HepG2 (cell line): ENCODE measurements at regions not wholly inside any gene's neighbourhood (a gene's known extent, or its start where the extent isn't known, plus 50 kb on each side); places are given as distances from the start of the nearest gene placed in this dataset.

Experiments used
- GPN1 ChIP-seq: sonication (generic); formaldehyde crosslinking; IDR thresholded peaks from 2 replicates; pipeline ENCODE4 v1.5.1; 2020; ENCODE audit warnings: missing genetic modification reagents, borderline replicate concordance
- JUN ChIP-seq: sonication (generic); formaldehyde crosslinking; IDR thresholded peaks from 2 replicates; pipeline ENCODE4 v1.4.0; 2020; ENCODE audit warnings: mild to moderate bottlenecking, missing genetic modification reagents
- JUNB ChIP-seq: sonication (generic); formaldehyde crosslinking; IDR thresholded peaks from 2 replicates; pipeline ENCODE4 v1.8.0; 2022; ENCODE audit warnings: missing genetic modification reagents, mild to moderate bottlenecking, borderline replicate concordance
- MYC ChIP-seq: sonication (generic); formaldehyde crosslinking; IDR thresholded peaks from 2 replicates; pipeline ENCODE4 v1.9.0; 2021; ENCODE audit warnings: missing genetic modification reagents, borderline replicate concordance
- SRSF1 ChIP-seq: fragments of 200-400 bp; formaldehyde crosslinking; optimal IDR thresholded peaks from 2 replicates; pipeline ENCODE3; 2017; ENCODE audit warnings: mild to moderate bottlenecking, low read depth, low read length, moderate library complexity
- SRSF9 ChIP-seq: fragments of 200-400 bp; formaldehyde crosslinking; IDR thresholded peaks from 2 replicates; pipeline ENCODE4 v1.6.1; 2018; ENCODE audit warnings: borderline replicate concordance, mild to moderate bottlenecking, low read depth, low read length; ENCODE audit not compliant: insufficient read depth, poor library complexity, severe bottlenecking
- ZBTB1 ChIP-seq: sonication (generic); formaldehyde crosslinking; IDR thresholded peaks from 2 replicates; pipeline ENCODE4 v1.4.0; 2020; ENCODE audit warnings: missing genetic modification reagents, borderline replicate concordance
- ZKSCAN8 ChIP-seq: IDR thresholded peaks from 2 replicates; pipeline ENCODE4 v1.6.1; 2016; ENCODE audit warnings: borderline replicate concordance, missing genetic modification reagents, missing compliant biosample characterization
- ZNF143 ChIP-seq: sonication (generic); formaldehyde crosslinking; IDR thresholded peaks from 2 replicates; pipeline ENCODE4 v1.4.0; 2020; ENCODE audit warnings: missing genetic modification reagents
- ZNF335 ChIP-seq: sonication (generic); formaldehyde crosslinking; IDR thresholded peaks from 2 replicates; pipeline ENCODE4 v1.4.0; 2020; ENCODE audit warnings: missing genetic modification reagents
- ZNF34 ChIP-seq: sonication (generic); formaldehyde crosslinking; IDR thresholded peaks from 2 replicates; pipeline ENCODE4 v1.4.0; 2020; ENCODE audit warnings: mild to moderate bottlenecking, missing genetic modification reagents, borderline replicate concordance
- ZNF343 ChIP-seq: sonication (generic); formaldehyde crosslinking; IDR thresholded peaks from 2 replicates; pipeline ENCODE4 v1.4.0; 2020; ENCODE audit warnings: mild to moderate bottlenecking, missing genetic modification reagents
- ZSCAN20 ChIP-seq: sonication (generic); formaldehyde crosslinking; IDR thresholded peaks from 2 replicates; pipeline ENCODE4 v1.4.0; 2020; ENCODE audit warnings: missing genetic modification reagents, mild to moderate bottlenecking, borderline replicate concordance
- TF ChIP-seq, protein P1 (sequence below): sonication (generic); formaldehyde crosslinking; IDR thresholded peaks from 2 replicates; pipeline ENCODE4 v1.5.0; 2020; ENCODE audit warnings: missing genetic modification reagents
- TF ChIP-seq, protein P2 (sequence below): sonication (generic); formaldehyde crosslinking; IDR thresholded peaks from 2 replicates; pipeline ENCODE4 v1.8.1; 2023; ENCODE audit warnings: mild to moderate bottlenecking, inconsistent platforms, moderate library complexity, missing genetic modification reagents, borderline replicate concordance
- TF ChIP-seq, protein P3 (sequence below): sonication (generic); formaldehyde crosslinking; IDR thresholded peaks from 2 replicates; pipeline ENCODE4 v1.4.0; 2020; ENCODE audit warnings: mild to moderate bottlenecking, low read depth, missing genetic modification reagents
- TF ChIP-seq, protein P4 (sequence below): sonication (generic); formaldehyde crosslinking; IDR thresholded peaks from 2 replicates; pipeline ENCODE4 v1.8.0; 2022; ENCODE audit warnings: mild to moderate bottlenecking, missing genetic modification reagents, borderline replicate concordance
- TF ChIP-seq, protein P5 (sequence below): sonication (generic); formaldehyde crosslinking; IDR thresholded peaks from 2 replicates; pipeline ENCODE4; 2020; ENCODE audit warnings: missing genetic modification reagents, mild to moderate bottlenecking, borderline replicate concordance

DNA sequence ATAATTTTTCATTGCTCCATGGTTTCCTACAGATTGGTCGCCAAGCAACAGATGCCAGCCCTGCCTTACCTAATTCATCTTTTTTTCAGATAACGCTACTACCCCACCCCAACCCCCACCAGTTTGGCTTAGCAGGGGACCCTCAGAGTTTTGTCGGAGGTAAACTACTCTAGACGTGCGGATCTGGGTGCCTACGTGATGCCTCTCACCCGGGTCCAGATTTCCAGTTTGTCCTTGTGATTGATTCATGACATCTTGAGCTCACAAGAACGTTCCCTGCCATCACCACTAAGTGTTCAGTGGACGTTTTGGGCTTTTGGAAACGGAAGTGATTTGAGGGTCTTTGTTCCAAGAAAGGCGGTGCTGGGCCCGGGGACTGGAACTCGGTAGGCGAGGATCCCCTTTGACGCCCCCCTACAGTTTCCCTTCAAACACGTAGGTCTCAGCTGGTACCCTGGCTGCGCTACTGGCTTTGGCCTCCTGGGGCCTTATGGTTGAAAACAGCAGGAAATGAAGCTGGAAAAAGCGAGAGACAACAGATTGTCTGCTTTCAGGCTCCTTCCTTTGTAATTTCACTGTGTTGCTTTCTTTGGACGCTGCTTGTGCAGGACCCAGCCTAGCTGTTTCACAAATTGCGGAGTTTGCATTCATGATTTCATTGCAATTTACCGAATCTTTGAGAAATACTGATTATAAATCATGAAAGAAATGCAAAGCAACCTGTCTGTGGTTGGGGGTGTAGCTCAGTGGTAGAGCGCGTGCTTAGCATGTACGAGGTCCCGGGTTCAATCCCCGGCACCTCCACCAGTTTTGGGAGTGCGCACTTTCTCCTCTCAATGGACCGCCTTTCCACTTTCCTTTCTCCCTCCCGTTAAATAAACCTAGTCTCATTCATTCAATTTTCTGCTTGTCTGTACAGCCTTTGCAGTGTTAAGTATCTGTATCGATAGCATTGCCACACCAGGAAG, 81.0 kb downstream of the GPX5 start (continued):
- TF ChIP-seq JUN (CRISPR knock-in tag): no peak
- no peak for TF ChIP-seq ZBTB1 (CRISPR knock-in tag)
- TF ChIP-seq SRSF9: no peak
- no peak for TF ChIP-seq GPN1 (CRISPR knock-in tag)
- TF ChIP-seq, protein P1, sequence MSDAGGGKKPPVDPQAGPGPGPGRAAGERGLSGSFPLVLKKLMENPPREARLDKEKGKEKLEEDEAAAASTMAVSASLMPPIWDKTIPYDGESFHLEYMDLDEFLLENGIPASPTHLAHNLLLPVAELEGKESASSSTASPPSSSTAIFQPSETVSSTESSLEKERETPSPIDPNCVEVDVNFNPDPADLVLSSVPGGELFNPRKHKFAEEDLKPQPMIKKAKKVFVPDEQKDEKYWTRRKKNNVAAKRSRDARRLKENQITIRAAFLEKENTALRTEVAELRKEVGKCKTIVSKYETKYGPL (CRISPR knock-in tag): no peak
- no peak for TF ChIP-seq JUNB (CRISPR knock-in tag)
- TF ChIP-seq ZNF335 (CRISPR knock-in tag): no peak; the same call in 1 of the 2 replicates
- TF ChIP-seq ZNF343 (CRISPR knock-in tag): no peak
- TF ChIP-seq ZNF34 (CRISPR knock-in tag): no peak
- no peak for TF ChIP-seq ZNF143
- no peak; the same call in 1 of the 2 replicates for TF ChIP-seq ZSCAN20
- TF ChIP-seq, protein P2, sequence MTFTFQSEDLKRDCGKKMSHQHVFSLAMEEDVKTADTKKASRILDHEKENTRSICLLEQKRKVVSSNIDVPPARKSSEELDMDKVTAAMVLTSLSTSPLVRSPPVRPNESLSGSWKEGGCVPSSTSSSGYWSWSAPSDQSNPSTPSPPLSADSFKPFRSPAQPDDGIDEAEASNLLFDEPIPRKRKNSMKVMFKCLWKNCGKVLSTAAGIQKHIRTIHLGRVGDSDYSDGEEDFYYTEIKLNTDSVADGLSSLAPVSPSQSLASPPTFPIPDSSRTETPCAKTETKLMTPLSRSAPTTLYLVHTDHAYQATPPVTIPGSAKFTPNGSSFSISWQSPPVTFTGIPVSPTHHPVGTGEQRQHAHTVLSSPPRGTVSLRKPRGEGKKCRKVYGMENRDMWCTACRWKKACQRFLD: peak; percentile 78; the same call in 1 of the 2 replicates
- no peak for TF ChIP-seq SRSF1
- TF ChIP-seq, protein P3, sequence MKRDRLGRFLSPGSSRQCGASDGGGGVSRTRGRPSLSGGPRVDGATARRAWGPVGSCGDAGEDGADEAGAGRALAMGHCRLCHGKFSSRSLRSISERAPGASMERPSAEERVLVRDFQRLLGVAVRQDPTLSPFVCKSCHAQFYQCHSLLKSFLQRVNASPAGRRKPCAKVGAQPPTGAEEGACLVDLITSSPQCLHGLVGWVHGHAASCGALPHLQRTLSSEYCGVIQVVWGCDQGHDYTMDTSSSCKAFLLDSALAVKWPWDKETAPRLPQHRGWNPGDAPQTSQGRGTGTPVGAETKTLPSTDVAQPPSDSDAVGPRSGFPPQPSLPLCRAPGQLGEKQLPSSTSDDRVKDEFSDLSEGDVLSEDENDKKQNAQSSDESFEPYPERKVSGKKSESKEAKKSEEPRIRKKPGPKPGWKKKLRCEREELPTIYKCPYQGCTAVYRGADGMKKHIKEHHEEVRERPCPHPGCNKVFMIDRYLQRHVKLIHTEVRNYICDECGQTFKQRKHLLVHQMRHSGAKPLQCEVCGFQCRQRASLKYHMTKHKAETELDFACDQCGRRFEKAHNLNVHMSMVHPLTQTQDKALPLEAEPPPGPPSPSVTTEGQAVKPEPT (CRISPR knock-in tag): 0 out of 2 replicates have a peak, but pooled peaks have one; percentile 59
- TF ChIP-seq, protein P4, sequence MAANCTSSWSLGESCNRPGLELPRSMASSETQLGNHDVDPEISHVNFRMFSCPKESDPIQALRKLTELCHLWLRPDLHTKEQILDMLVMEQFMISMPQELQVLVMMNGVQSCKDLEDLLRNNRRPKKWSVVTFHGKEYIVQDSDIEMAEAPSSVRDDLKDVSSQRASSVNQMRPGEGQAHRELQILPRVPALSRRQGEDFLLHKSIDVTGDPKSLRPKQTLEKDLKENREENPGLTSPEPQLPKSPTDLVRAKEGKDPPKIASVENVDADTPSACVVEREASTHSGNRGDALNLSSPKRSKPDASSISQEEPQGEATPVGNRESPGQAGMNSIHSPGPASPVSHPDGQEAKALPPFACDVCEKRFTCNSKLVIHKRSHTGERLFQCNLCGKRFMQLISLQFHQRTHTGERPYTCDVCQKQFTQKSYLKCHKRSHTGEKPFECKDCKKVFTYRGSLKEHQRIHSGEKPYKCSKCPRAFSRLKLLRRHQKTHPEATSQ: no peak
- TF ChIP-seq, protein P5, sequence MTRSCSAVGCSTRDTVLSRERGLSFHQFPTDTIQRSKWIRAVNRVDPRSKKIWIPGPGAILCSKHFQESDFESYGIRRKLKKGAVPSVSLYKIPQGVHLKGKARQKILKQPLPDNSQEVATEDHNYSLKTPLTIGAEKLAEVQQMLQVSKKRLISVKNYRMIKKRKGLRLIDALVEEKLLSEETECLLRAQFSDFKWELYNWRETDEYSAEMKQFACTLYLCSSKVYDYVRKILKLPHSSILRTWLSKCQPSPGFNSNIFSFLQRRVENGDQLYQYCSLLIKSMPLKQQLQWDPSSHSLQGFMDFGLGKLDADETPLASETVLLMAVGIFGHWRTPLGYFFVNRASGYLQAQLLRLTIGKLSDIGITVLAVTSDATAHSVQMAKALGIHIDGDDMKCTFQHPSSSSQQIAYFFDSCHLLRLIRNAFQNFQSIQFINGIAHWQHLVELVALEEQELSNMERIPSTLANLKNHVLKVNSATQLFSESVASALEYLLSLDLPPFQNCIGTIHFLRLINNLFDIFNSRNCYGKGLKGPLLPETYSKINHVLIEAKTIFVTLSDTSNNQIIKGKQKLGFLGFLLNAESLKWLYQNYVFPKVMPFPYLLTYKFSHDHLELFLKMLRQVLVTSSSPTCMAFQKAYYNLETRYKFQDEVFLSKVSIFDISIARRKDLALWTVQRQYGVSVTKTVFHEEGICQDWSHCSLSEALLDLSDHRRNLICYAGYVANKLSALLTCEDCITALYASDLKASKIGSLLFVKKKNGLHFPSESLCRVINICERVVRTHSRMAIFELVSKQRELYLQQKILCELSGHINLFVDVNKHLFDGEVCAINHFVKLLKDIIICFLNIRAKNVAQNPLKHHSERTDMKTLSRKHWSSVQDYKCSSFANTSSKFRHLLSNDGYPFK (CRISPR knock-in tag): peak; percentile 24; the same call in 1 of the 2 replicates
- peak; percentile 83; the same call in 1 of the 2 replicates for TF ChIP-seq ZKSCAN8 (CRISPR knock-in tag)
- TF ChIP-seq MYC: peak; percentile 50; the same call in 1 of the 2 replicates
